GM21528 (cell line): ENCODE measurements at regions not wholly inside any gene's neighbourhood (a gene's known extent, or its start where the extent isn't known, plus 50 kb on each side); places are given as distances from the start of the nearest gene placed in this dataset.

ENCODE experiments used
- ATAC-seq: cut with Tn5 transposase; IDR thresholded peaks from one replicate; pipeline ENCODE4 v1.9.1; 2021; ENCODE audit warnings: mild to moderate bottlenecking, moderate library complexity; ENCODE audit not compliant: unreplicated experiment, low FRiP score

DNA sequence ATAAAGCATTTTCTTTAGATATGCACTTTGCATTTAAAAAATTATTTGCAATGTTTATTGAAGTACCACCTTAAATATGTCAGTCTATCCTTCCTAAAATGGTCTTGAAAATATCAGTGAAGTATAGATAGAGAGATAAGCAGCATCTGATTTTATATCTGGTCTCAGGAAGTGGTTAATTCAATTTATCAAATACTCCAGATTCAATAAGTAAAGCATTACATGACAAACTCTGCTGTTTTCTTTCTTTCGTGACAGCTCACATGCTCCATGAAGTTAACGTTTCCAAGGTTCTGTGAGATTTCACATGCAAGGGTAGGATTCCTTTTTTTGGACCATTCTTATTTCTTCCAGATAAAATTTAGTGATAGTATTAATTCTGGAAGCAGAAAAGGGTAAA, 775.4 kb upstream of the ROBO1 start:
- no peak for ATAC-seq

DNA sequence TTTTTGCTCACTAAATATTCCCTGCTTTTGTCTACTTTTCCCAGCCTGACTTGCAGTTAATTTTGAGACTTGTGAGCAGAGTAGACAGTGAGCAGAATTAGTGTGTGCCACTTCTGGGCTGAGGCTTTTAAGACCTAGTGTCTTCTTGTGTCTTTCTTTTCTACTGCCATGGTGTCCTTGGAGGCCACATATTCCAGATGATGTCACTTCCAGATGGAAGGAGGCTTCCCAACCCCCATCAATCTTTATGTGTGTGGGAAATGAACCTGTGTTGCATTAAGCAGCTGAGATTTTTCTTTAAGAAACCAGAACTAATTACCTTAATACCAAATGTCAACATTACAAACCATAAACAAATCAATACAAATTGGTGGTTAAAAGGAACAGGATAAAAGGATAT, 774.7 kb upstream of the ROBO1 start:
- ATAC-seq: no peak

DNA sequence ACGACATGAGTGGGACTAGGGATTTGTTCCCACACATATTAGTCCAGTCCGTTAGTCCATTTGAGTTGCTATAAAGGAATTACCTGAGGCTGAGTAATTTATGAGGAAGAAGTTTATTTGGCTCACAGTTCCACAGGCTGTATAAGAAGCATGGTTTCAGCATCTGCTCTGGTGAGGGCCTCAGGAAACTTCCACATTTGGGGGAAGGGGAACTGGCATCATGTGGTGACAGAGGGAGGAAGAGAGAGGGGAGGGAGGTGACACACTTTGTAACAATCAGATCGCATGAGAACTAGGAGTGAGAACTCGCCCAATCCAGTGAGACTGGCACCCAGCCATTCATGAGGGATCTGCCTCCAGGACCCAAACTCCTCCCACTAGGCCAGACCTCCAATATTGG, 769.9 kb upstream of the ROBO1 start:
- ATAC-seq: no peak

DNA sequence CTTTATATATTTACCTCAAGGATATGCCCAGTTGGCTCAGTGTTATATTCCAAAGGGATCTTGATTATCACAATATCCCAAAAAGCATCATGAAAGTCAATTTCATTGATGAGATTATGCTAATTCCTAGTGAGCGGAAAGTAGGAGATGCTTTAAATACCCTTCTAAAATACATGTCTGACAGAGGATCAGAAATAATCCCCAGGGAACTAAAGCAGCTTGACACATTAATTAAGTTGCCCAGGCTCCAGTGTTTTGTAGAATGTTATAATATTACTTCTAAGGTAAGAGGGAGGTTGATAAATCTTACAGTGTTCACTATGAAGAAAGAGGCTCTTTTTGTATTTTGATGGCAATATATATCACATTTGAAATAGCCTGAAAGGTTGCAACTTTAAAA, 767.5 kb upstream of the ROBO1 start:
- ATAC-seq: no peak

DNA sequence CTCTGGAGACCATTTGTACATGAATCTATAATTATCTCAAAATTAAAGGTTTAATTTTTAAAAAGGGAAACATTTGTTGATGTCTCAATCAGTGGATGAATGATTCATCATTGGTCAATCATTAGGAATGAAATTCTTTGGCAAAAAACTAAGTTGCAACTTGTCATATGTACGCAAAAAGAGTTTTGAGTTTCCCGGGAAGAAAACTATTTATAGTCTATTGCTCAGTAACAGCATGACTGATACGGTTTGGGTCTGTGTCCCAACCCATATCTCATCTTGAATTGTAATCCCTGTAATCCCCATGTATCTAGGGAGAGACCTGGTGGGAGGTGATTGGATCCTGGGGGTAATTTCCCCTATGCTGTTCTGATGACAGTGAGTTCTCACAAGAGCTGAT, 765.8 kb upstream of the ROBO1 start:
- no peak for ATAC-seq

DNA sequence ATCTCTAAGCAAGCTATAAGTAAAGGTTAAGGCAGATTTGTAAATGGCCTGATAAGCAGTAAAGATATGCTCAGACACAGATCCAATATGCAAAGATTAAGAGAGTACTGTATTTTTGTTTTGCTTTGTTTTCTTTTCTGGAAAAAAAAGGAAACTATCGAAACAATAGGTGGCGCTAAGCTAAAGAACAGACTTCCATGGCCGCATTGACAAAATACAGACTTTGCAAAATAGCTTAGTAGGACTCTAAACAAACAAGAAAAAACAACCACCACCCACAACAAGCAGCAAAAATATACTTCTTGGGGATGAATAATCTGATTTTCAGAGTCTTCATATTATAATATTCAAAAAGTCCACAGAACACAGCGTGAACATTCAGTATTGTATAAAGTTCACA, 758.4 kb upstream of the ROBO1 start:
- ATAC-seq: no peak

DNA sequence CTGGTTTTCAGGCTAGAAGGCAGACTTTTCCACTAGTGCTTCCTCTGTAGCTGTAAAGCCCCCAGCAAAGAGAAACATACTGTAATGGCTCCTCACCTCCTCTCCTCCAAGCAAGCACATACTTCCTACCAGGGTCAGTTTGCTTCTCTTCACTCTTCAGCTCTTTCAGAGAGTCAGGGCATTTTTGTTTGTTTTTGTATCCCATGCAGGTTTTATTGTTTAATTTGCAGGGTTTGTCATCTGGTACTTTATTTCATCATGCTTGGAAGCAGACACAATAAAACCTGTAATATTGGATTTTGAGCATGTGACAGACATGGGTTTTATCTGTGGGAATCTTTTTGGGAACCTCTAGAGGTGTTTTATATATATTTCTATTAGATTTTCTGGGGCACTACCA, 753.3 kb upstream of the ROBO1 start:
- ATAC-seq: no peak

DNA sequence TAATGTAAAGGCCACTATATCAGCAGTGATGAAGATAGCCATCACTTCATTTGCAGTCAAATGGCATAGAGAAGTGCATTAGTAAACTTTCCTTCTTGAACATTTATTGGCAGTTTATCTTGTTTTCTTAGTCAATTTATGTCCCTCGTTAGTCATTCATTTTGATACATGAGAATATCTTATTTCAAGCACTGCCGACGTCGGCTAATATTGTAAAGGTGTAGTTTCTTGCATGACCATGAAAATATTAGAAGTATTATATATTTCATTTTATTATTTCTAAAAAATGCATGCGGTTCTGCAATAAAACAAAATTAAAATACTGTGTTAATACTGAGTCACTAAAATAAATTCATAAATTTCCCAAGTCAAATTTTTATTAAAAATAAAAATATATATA, 751.6 kb upstream of the ROBO1 start:
- no peak for ATAC-seq

DNA sequence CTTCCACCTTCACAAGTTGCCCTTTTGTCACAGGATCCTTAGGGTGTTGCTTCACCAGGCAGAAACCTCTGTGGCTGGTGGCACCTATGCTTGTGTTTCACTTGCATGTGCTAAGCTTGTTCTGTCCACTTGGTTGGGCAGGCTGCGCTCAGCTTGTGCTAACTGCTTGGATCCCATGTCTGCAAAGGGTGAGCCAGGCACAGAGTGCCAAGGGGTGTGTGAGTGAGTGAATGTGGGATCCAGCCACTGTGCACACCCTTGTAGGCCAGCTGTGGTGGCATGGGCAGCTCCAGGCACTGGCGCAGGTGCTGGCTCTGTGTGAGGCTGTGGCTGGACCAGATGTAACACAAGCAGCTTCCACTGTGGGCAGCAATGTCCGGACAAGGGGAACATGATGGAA, 728.7 kb upstream of the ROBO1 start:
- no peak for ATAC-seq

DNA sequence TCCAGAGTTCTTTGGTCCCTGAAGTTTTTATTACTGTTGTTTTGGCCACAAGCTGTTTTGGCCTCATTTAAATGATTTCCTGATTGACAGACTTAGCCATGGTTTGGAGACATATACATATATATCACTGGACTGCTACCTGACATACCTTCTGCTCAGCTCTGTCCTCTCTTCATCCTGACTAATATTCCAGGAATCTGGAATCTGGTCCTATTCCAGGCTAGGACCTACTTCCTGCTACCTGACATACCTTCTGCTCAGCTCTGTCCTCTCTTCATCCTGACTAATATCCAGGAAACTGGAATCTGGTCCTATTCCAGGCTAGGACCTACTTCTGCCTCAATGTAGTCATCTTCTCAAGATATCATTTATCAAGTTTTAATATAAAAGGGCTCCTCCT, 724.4 kb upstream of the ROBO1 start:
- ATAC-seq: no peak

DNA sequence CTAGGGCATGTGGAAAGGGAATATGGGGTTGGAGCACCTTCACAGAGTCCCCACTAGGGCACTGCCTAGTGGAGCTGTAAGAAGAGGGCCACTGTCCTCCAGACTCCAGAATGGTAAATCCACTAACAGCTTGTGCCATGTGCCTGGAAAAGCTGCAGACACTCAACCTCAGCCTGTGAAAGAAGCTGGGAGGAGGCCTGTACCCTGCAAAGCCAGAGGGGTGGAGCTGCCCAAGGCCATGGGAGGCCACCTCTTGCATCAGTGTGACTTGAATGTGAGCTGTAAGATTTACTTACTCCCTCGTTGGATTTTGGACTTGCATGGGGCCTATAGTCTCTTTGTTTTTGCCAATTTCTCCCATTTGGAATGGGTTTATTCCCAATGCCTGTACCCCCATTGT, 705.2 kb upstream of the ROBO1 start:
- ATAC-seq: no peak

DNA sequence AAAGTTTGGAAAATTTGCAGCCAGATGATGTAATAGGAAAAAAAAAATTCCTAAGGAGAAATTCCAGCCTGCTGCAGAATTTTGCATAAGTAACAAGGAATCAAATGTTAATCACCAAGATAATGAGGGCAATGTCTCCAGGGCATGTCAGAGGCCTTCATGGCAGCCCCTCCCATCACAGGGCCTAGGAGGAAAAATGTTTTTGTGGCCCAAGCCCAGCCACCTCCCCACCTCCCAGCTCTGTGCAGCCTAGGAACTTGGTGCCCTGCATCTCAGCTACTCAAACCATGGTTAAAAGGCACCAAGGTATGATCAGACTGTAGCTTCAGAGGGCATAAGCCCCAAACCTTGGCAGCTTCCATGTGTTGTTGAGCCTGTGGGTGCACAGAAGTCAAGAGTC, 704.7 kb upstream of the ROBO1 start:
- no peak for ATAC-seq

DNA sequence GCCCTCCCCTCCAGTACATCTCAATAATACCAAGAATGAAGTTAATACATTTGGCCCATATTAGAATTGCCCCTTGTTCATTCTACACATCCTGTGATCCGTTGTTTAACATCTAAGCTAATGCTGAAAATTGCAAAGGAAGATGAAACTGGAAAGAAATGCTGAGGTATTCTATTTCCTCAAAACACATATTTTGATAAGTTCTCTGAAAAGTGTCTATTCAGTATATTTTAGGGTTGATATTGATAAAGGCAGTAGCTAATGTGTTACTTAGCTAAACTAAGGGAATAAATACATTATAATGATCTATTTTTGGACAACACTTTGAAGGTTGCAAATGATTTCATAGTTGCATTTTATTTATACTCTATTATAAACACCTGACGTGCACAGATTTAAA, 702.6 kb upstream of the ROBO1 start:
- ATAC-seq: no peak

DNA sequence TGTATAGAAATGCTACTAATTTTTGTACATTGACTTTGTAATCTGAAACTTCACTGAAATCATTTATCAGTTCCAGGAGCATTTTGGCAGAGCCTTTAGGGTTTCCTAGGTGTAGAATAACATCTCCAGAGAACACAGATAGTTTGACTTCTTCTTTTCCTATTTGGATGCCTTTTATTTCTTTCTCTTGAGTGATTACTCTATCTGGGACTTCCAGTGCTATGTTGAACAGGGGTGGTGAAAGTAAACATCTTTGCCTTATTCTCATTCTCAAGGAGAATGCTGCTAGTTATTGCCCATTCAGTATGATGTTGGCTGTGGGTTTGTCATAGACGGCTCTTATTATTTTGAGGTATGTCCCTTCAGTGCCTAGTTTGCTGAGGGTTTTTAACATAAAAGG, 697.9 kb upstream of the ROBO1 start:
- no peak for ATAC-seq

DNA sequence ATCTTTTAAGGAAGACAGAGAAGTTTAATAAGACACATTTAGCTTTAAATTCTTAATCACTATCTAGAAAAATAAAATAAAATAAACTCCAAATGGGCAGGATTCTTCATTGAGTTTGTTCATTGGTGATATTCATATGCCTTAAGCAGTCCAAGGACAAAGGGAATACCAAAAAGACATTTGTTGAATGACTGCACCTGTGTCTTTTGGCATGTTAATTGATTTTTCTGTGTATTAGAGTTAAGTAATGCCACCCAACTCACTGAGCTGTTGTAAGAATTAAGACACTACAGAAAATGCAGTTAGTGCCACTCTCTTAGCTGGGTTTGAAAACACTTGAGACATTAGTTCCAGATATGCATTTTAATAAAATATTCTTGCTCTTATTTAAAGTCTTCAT, 683.6 kb upstream of the ROBO1 start:
- no peak for ATAC-seq

DNA sequence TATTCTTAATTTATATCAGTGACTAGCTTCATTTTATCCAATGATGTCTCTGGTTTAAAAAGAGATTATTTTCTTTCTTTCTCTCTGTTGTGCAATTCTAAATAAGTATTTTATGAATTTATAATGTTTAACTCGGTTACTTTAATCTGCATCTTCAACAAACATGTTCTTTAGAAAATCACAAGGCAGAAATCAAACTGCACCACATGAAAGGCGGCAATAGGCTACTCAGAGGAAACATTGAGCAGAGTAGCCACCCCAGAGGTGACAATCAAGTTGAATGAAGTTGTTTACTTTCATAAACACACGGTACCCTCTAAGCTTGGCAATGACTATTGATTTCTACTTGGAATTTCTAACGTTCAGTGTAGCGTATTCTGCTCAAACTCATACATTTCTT, 677.8 kb upstream of the ROBO1 start:
- no peak for ATAC-seq

DNA sequence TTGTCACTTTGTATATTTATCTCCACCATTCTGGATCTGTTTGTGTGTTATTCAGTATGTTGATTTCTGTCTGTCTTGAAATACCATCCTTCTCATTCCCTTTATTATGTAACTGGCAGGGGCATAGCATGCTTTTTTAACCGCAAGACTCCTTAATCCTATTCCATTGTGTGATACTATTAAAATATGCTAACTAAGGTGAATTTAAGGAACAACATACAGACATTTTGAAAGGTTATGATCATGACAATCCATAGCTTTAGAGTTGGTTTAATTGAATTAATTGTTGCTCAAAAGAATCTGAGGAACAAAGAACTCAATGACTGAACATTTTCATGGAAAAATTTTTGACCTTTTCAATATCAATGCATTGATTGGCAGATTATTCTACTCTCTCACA, 677.3 kb upstream of the ROBO1 start:
- ATAC-seq: no peak

DNA sequence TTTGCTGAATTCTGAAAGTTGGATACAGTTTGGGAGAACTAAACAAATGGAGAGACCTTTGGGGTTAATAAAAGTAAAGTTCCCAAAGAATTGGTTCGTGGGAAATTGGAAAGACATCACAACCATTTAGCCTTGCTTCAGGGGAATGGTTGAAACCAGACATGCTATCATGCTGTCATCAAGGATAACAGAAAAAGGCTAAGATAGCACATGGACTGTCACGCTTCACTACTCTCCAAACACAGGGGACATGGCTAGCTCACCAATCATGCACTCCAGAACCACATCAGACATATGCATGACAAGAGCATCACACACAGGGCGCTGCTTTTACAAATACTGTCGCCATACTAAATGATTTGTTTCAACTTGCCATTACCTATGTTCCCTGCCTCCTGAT, 671.7 kb upstream of the ROBO1 start:
- ATAC-seq: no peak

DNA sequence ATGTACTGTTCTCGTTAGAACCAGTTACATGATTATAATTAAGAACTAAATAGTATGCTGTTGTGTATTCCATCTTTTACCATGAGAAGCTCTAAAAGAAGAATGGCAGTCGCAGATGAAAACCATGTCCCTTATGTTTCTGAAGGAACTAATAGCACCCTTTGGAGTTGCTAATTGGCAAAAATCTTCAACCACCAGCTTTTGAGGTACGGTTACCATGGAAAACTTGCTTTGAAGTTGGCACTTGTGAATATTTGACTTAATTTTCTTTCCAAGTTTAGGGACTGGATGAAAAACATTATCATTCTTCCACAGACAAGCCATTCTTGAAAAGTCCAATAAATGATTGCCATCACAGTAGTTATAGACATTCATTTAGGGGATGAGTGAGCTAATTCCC, 666.6 kb upstream of the ROBO1 start:
- no peak for ATAC-seq

DNA sequence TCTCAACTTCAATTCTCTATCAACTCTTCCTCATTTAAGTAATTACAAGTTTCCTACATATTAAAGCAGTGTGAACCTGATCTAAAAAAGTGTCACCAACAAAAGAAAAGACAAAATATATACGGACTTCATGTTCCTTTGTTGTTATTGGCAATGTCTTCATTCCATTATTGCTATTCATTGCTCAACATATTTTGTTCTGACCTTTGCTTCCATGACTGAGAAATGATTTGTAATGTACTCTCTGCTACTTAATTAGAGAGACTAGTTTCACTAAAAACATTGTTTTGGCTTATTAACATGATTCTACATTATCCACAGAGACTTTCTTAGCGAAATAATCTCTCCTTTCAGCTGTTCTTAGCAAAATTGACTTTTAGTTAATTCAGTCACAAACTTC, 657.2 kb upstream of the ROBO1 start:
- ATAC-seq: no peak

DNA sequence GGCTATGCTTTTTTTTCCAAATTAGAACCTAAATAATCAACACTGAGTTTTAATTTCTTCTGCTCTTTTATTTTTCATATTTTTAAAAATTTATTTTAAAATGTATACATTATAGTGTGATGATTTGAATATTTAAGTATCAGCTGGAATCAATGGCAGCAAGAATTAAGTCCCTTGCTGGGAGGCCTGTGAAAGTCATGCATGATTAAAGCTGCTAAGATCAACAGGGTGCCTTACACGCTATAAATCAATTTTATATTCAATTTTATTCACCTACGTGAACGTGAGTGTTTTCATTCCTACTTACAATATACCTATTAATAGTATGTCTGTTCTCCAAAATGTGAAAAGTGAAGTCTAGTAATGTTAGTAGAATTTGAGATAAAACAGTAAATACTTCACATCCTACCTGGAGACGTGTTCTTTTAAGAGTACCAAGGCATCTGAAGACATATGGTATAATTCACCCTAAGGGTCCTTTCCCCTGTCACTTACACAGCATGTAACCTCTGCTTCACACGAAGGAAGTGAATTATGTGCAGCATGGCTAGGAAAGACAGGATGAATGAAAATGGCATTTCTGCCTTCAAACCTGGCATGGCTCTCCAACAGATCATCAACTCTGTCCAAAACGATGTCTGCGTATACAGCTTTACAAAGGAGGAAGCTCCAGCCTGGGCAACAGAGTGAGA, 640.4 kb upstream of the ROBO1 start:
- no peak for ATAC-seq

DNA sequence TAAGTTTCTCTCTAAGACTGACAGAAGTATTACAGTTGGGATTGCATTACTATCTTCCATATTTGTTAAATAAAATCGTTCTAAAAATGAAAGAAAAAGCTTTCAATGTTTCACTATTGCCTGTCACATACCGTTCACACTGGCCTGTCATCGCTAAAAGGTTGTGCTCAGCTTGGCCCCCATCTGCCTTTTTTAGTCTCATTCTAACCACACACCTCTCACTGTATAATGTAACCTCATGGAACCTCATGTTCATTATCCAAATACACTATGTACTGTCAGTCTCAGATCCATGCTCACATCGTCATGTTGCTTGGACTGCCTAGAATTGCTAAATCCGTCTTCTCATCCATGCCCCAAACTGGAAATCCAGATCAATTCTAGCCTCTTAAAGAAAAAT, 637.8 kb upstream of the ROBO1 start:
- ATAC-seq: no peak

DNA sequence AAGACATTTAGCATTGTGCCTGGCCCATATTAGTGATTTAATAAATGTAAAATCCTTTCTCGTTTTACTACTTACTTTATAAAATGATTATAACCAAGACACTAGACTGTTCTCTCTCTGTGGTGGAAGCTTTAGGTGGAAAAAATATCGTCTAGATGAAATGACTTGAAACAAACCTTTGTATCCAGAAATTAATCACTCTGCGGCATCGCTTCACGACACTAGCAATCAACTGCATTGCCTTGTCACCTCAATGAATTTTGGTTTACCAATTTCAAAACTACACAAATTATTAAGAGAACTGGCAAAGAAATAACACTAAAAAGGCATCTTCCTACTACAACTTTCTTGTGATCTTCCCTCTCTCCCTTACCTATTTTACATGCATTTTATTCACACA, 627.2 kb upstream of the ROBO1 start:
- no peak for ATAC-seq
